GM21526 (cell line): ENCODE measurements at regions not wholly inside any gene's neighbourhood (a gene's known extent, or its start where the extent isn't known, plus 50 kb on each side); places are given as distances from the start of the nearest gene placed in this dataset.

Experiments used
- ATAC-seq: cut with Tn5 transposase; IDR thresholded peaks from one replicate; pipeline ENCODE4 v1.9.1; 2021; ENCODE audit warnings: moderate library complexity; ENCODE audit not compliant: unreplicated experiment, low FRiP score

DNA sequence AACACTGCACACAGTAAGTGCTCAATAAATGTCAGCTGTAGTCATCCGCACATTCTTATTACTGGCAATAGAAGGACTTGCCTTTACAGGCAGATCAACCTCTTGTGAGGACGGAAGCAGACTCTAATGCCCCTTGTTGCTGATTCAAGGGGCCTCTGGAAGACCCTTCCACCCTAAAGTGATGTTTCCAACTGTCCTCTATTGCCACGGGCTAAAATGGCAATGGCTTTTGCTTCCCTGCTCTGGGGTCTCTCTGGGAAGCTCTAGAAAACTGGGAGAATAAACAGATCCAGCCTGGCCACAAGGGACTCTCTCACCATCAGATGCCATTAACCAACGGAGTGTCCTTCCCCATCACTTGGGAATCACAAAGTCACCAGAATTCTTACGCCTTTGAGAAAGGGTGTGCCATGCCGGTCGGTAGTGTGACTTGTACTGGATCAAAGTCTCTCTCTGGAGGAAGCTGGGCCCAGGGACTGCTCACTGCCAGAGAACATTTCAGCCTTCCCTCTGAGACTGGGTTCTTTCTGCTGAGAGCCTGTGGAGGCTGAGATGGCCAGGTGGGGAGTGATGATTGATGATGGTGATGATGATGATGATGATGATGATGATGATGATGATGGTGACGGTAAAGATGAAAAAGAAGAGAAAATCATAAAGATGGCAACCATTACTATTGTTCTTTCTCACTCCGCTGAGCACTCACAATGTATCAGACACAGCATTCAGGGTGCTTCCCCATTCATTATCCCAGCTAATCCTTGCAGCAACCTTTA is 146.8 kb downstream of the CYLD start:
- no peak for ATAC-seq

DNA sequence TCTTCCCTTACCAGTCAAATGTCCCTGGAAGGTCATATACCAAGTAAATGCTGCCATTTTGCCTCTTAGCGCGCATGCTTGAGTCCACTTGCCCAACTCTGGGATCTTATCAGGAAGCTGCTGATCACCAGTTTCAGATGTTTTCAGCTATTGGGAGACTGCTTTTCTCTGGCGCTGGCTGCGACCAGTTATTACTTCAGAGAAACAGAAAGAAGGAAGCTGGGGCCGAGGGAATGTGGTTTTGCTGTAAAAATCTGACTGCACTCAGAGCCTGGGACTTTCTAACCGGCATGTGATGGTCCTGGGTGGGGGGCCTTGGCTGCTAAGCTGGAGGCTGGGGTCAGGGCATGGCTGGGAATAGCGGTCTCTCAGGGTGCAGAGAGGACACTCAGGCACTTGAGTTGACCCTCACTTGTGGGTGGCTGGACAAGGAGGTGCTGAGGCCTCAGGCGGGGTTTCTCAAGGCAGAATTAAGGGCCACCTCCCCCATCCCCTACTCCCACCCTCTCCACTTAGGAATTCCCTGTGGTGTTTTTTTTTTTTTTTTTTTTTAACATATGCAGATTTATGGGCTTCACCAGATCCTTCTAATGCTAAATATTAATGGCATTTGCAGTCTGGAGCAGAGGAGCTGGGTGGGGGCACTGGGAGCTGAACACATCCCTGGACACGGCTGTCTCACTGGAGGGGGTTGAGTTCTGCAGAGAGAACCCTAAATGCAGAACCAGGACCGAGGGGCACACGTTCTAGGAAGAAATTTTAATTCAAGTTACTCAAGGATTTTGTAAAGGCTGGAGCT is 145.8 kb downstream of the CYLD start:
- no peak for ATAC-seq

- no peak for ATAC-seq
Measured at GRCh38 chr16:50884066-50884860, 142.4 kb downstream of the CYLD start.

- ATAC-seq = no peak
Measured at GRCh38 chr16:50881956-50882355, 140.1 kb downstream of the CYLD start.

DNA sequence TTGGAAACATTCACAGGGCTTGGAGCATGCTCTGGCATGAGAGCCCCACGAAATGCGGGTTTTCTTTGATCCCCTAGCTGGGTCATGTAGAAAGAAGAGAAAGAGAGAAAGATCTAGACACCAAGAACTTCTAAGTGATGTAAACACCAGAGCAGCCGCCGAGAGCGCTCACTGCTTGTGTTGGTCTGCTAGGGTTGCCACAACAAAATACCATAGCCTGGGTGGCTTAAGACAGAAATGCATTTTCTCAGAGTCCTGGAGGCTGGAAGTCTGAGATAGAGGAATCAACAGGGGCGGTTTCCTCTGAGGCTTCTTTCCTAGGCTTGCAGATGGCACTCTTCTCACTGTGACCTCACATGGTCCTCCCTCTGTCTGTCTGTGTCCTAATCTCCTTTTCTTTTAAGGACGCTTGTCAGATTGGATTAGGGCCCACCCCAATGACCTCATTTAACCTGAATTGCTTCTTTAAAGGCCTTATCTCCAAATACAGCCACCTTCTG is 139.5 kb downstream of the CYLD start:
- ATAC-seq = no peak

DNA sequence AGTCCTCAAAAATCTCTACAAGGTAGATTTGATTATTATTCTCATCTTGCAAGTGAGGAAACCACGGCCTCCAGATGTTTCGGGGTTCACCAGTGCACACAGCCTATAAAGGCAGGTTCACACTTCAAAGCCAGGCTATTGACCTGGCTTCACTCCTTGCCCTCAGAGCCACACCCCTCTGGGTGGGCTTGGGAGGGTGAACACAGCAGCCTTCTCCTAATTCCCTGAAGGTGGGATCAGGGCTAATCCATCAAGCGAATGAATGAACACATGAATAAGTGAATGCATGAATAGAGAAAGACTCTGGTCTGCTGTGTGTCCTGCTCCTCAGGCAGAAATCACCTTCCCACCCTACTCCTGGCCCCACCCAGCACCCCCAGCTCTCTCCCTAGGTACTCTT is 139.0 kb downstream of the CYLD start:
- ATAC-seq = no peak

DNA sequence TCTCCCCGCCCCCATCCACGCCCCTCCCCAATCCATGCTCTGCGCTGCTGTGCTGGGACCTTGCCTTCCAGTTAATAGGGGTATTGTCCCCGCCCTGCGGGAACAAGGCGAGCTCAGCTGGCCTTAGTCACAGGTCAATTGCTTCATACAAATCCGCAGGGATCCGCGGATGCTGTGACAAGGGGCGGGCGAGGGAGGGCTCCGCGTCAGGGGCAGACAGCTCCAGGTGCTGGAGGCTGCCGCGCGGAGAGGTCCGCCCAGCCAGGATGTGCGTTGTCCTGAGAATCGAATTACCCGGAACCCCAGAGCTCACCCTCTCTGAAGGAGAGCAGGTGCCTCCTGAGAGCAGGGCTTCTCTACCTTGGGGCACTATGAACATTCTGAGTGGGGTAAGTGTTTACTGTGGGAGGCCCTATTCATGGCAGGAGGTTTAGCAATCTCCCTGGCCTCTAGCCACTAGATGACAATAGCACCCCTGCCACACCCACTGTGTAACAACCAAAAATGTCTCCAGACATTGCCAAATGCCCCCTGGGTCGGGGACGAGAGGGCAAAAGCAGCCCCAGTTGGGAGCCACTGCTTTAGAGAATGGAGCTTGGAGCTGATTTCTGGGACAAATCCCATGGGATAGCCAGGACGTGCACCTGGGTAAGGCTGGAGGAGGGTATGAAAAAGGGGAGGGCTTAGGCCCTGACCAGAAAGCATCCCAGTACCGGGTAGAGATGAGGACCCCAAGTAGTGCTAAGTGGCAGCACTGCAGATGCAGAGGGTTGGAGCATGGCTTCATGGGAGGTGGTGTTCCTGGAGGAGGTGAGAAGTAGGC is 138.2 kb downstream of the CYLD start:
- ATAC-seq = no peak

GRCh38 chr16:50878966-50879615 is 137.2 kb downstream of the CYLD start:
- ATAC-seq = no peak

DNA sequence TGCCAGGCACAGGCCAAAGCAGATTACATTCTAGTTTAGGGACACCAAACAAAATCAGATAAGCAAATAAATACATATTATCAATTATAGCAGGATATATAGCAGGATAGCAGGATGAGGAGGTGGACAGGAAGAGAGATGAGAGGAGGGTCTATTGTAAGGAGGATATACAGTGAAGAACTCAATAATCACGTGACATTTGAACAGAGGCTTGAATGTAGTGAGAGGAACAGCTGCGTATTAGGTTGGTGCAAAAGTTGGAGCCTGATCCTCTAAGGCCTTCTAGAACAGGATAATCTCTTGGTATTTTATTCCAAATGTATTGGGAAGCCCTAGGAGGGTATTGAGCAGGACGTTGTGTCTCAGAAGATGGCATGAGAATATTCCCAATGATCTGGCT is 136.7 kb downstream of the CYLD start:
- no peak for ATAC-seq

GRCh38 chr16:50876263-50876662 is 134.4 kb downstream of the CYLD start:
- ATAC-seq = no peak

DNA sequence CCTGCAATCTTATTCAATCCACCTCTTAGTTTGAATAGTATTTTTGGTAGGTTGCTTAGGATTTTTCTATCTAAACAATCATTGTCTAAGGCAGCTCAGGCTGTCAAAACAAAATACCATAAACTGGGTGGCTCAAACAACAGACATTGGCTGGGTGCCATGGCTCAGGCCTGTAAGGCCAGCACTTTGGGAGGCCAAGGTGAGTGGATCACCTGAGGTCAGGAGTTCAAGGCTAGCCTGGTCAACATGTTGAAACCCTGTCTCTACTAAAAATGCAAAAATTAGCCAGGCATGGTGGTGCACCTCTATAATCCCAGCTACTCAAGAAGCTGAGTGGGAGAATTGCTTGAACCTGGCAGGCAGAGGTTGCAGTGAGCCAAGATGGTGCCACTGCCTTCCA is 126.7 kb downstream of the CYLD start:
- ATAC-seq = no peak

DNA sequence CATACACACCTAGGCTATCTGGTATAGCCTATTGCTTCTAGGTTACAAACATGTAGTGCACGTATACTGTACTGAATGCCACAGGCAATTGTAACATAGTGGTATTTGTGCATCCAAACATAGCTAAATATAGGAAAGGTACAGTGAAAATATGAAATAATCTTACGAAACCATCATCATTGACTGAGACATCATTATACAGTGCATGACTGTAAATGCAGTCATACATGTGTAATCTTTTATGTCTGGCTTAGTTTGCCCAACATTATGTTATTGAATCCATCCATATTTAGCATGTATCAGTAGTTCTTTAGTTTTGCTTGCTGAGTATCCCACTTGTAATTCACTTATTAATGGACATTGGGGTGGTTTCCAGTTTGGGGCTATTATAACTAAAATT is 124.9 kb downstream of the CYLD start:
- no peak for ATAC-seq

DNA sequence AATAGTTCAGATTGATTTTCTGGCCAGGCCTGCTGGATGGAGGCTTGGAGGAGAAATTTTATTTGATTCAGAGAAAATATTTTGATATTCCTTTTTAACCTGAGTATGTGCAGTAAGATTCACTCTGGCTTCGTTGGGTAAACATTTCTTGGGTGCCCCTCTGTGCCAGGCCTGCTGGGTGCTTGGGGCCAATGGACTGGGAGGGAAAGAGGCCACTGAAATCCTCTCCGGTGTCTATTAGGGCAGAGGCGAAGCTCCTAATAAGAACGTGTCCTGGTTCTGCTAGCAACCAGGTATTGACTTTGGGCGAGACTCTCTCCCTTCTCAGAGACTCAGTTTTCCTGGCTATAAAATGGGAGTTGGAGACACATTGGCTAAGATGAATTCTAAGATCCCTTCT is 122.5 kb downstream of the CYLD start:
- ATAC-seq = no peak

- no peak for ATAC-seq
Measured at GRCh38 chr16:50863644-50864144, 121.8 kb downstream of the CYLD start.

DNA sequence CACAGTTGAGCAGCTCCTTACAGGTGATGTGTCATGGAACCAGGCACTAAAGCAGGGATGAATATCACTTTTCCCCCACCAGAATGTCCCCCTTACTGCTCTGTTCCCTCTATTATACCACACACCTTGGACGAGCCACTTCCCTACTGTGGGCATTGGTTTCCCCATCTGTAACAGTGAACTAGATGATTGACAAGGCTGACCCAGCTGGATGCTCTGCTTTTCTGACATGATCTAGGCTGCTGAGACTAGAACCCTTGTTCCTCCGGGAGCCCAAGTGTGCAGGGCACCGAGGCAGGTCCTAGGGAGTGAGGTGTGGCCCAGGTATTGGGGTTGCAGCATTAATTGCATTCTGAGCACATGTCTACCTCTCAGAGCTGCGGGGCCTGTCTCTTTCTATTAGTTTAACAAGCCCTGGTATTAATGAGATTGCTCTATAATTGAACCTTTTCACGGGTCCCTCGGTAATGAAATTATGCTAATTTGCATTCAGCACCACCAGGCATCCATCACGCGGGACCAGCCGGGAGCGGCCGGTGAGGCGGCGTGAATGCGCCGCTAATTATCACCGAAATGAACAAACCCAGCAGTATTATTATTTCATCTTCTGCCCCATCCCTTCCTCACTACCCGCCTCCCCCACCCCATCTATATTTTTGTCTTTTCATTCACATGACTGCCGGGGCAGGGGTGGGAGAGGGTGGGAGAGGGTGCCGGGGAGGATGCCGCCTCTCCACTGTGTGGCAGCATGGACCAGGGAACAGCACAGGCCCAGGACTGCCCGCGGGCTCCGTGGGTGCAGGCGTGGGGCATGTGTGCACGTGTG is 121.1 kb downstream of the CYLD start:
- no peak for ATAC-seq

- no peak for ATAC-seq
Measured at GRCh38 chr16:50861970-50862411, 120.1 kb downstream of the CYLD start.

DNA sequence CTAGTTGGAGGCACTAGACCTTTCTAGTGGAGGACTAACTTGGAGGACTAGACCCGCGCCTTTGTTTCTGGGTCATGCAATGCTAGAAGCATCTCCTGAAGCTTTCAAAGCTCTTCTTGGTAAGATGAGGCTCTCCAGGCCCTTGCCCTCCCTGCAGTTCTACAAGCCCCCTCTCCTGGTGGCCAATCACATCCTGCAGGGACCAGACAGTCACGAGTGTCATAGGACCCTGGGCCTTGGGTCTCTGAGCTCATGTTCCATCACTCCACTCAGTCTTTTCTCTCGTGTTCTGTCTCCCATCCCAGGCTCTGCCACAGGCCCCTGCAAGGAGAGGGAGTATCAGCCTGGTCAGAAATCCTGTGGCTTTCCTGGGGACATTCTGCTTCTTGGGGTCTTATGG is 119.6 kb downstream of the CYLD start:
- no peak for ATAC-seq

DNA sequence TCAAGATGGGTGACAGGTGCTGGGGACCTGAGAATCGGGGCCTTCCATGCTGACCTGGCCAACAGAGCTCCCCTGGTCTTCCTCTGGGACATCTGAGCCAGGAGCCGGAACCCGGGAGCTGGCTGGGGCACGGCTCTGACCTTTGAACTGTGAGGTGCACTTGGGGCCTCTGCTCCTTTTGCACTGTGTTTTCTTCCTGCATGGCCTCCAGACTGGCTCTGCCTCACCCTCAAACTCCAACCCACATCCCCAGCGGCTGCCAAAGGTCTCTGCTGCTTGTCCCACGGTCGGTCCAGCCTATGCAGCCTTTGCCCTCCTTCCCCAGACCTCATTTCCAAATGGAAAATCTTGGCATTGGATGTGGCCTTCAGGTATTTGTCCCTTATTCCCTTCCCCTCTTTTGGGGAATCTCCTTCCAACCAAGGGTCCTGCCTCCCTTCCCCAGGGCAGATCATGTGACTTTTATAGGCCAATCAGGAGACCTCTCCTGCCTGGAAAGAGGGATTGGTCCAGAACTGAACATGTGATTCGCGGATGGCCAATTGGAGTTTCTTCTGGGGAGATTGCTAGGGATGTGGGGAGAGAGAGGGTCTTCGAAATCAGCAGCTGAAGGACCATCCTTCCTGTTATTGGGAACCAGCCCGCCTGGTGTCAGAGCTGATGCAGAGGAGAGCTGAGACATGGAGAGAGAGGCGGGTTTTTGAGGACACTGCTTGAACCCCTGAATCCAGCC is 117.9 kb downstream of the CYLD start:
- no peak for ATAC-seq
